HEK293 (cell line): ENCODE measurements at regions not wholly inside any gene's neighbourhood (a gene's known extent, or its start where the extent isn't known, plus 50 kb on each side); places are given as distances from the start of the nearest gene placed in this dataset.

Source experiments
- CTCF ChIA-PET: fragments of 350-600 bp; formaldehyde crosslinking; extraction: SDS; loops from one replicate; lab custom pipeline; 2021; ENCODE audit warnings: antibody characterized with exemption; lab: Yijun Ruan, JAX
- POLR2A ChIA-PET: fragments of 300-600 bp; formaldehyde crosslinking; extraction: SDS; loops from one replicate; lab custom pipeline; 2020; ENCODE audit warnings: antibody characterized with exemption, inconsistent platforms; lab: Yijun Ruan, JAX
- H3K27ac ChIP-seq: fragments of 200-500 bp; sonication (Bioruptor generic); 2 replicates; pipeline ENCODE4 v1.5.1; 2014; ENCODE audit warnings: low read depth, low read length, control low read depth, inconsistent platforms; ENCODE audit errors: extremely low read depth
- H3K36me3 ChIP-seq, 2 experiments: fragments of 200-500 bp in 1 of 2; sonication (Bioruptor generic) in 1 of 2; 1 replicate in 1 of 2; 2 replicates in 1 of 2; pipeline ENCODE4 v1.5.1; 2014 to 2017; ENCODE audit warnings: inconsistent platforms in 2 of 2, low read length in 2 of 2; ENCODE audit not compliant: control insufficient read depth in 2 of 2, insufficient read depth in 1 of 2
- H3K4me1 ChIP-seq: fragments of 200-500 bp; sonication (Bioruptor generic); 2 replicates; pipeline ENCODE4 v1.5.1; 2014; ENCODE audit warnings: mild to moderate bottlenecking, low read length, inconsistent platforms; ENCODE audit not compliant: control insufficient read depth, insufficient read depth
- H3K4me3 ChIP-seq: 2 replicates; pipeline ENCODE4 v1.5.1; 2011; ENCODE audit warnings: low read depth, mild to moderate bottlenecking, control low read depth, low read length, moderate library complexity
- H3K9me3 ChIP-seq: fragments of 200-500 bp; sonication (Bioruptor generic); 2 replicates; pipeline ENCODE4 v1.5.1; 2014; ENCODE audit warnings: low read depth, low read length, inconsistent platforms; ENCODE audit not compliant: control insufficient read depth, insufficient read depth
- SP2 ChIP-seq: fragments of 450-650 bp; formaldehyde crosslinking; IDR thresholded peaks from 2 replicates; pipeline ENCODE4 v1.5.1; 2016; ENCODE audit warnings: missing biosample characterization, missing genetic modification characterization
- ZFP41 ChIP-seq: fragments of 450-650 bp; formaldehyde crosslinking; IDR thresholded peaks from 2 replicates; pipeline ENCODE4 v1.5.1; 2016; ENCODE audit warnings: missing biosample characterization, missing genetic modification characterization, borderline replicate concordance
- ZNF138 ChIP-seq: fragments of 450-650 bp; formaldehyde crosslinking; IDR thresholded peaks from 2 replicates; pipeline ENCODE4 v1.5.1; 2016; ENCODE audit warnings: missing biosample characterization, missing genetic modification characterization, borderline replicate concordance
- ZNF184 ChIP-seq: fragments of 450-650 bp; IDR thresholded peaks from 2 replicates; pipeline ENCODE4 v1.5.1; 2018; ENCODE audit warnings: missing biosample characterization, mild to moderate bottlenecking, missing genetic modification characterization
- ZNF223 ChIP-seq: fragments of 450-650 bp; formaldehyde crosslinking; IDR thresholded peaks from 2 replicates; pipeline ENCODE4 v1.5.1; 2016; ENCODE audit warnings: missing biosample characterization, missing genetic modification characterization
- ZNF426 ChIP-seq: fragments of 450-650 bp; formaldehyde crosslinking; IDR thresholded peaks from 2 replicates; pipeline ENCODE4 v1.5.1; 2017; ENCODE audit warnings: missing biosample characterization, missing genetic modification characterization, mild to moderate bottlenecking, inconsistent platforms, moderate library complexity
- ZNF529 ChIP-seq: fragments of 450-650 bp; formaldehyde crosslinking; IDR thresholded peaks from 2 replicates; pipeline ENCODE4 v1.5.1; 2017; ENCODE audit warnings: missing genetic modification characterization, missing biosample characterization; ENCODE audit not compliant: insufficient replicate concordance
- ZNF544 ChIP-seq: fragments of 450-650 bp; formaldehyde crosslinking; IDR thresholded peaks from 2 replicates; pipeline ENCODE4 v1.5.0; 2017; ENCODE audit warnings: missing biosample characterization, missing genetic modification characterization
- ZNF571 ChIP-seq: fragments of 450-650 bp; formaldehyde crosslinking; IDR thresholded peaks from 2 replicates; pipeline ENCODE4 v1.5.0; 2017; ENCODE audit warnings: missing biosample characterization, missing genetic modification characterization
- ZNF624 ChIP-seq: fragments of 450-650 bp; formaldehyde crosslinking; IDR thresholded peaks from 2 replicates; pipeline ENCODE4 v1.5.1; 2017; ENCODE audit warnings: missing biosample characterization, missing genetic modification characterization
- ZNF658 ChIP-seq: fragments of 450-650 bp; formaldehyde crosslinking; IDR thresholded peaks from 2 replicates; pipeline ENCODE4; 2016; ENCODE audit warnings: missing biosample characterization, missing genetic modification characterization
- ZNF747 ChIP-seq: fragments of 450-650 bp; formaldehyde crosslinking; IDR thresholded peaks from 2 replicates; pipeline ENCODE4 v1.5.1; 2016; ENCODE audit warnings: missing biosample characterization, missing genetic modification characterization
- ZSCAN23 ChIP-seq: fragments of 450-650 bp; formaldehyde crosslinking; IDR thresholded peaks from 2 replicates; pipeline ENCODE4 v1.5.1; 2016; ENCODE audit warnings: missing biosample characterization, missing genetic modification characterization
- ZSCAN30 ChIP-seq: fragments of 450-650 bp; IDR thresholded peaks from 2 replicates; pipeline ENCODE4 v1.5.1; 2018; ENCODE audit warnings: missing biosample characterization, mild to moderate bottlenecking, missing genetic modification characterization, moderate library complexity
- TF ChIP-seq, protein P1 (sequence below): fragments of 450-650 bp; formaldehyde crosslinking; IDR thresholded peaks from 2 replicates; pipeline ENCODE4 v1.5.1; 2016; ENCODE audit warnings: missing biosample characterization, missing genetic modification characterization
- TF ChIP-seq, protein P2 (sequence below): IDR thresholded peaks from 2 replicates; pipeline ENCODE4 v1.6.1; 2011; ENCODE audit warnings: mild to moderate bottlenecking, low read depth, low read length, borderline replicate concordance
- TF ChIP-seq, protein P3 (sequence below): fragments of 450-650 bp; formaldehyde crosslinking; IDR thresholded peaks from 2 replicates; pipeline ENCODE4 v1.5.1; 2016; ENCODE audit warnings: missing biosample characterization, missing genetic modification characterization
- TF ChIP-seq, protein P4 (sequence below): fragments of 450-650 bp; formaldehyde crosslinking; IDR thresholded peaks from 2 replicates; pipeline ENCODE4 v1.5.1; 2016; ENCODE audit warnings: missing biosample characterization, missing genetic modification characterization
- TF ChIP-seq, protein P5 (sequence below): fragments of 450-650 bp; formaldehyde crosslinking; IDR thresholded peaks from 2 replicates; pipeline ENCODE4 v1.5.1; 2016; ENCODE audit warnings: missing biosample characterization, missing genetic modification characterization

DNA sequence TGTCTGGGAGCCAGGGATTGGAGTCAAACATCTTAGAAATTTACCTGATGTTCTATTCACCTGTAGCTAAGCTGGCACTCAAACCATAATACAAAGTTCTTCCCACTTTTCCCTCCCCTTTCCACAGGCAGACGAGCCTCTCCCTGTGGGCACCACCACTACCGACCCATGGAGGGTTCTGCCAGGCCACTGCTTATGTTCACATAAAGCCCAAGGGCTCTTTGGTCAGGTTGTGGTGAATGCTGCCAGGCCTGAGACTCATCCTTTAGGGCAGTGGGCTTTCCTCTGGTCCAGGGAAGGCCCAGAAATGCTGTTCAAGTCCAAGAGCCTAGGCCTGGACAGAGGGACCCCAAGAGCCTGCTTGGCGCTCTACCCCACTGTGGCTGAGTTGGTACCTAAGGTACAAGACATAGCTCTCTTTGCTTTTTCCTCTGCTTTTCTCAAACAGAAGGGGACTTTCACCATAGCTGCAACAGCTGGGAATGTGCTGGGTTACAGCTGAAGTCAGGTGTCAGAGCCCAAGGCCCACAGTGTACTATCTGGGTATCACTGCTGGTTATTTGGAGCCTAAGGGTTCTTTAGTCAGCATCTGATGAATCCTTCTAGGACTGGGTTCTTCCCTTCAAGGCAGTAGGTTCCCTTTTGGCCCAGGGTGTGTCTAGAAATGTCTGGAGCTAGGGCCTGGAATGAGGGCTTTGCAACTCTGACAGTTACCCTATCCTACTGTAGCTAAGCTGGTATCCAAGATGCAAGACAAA lies 620.1 kb downstream of the TLE1 start:
- ChIA-PET POLR2A (no interaction called here), CTCF (no interaction called here)
- no peaks in the 10 kb centered on the region for H3K4me1 ChIP-seq
- H3K9me3 ChIP-seq, result no peaks in the 10 kb centered on the region
- no peaks in the 10 kb centered on the region for H3K36me3 ChIP-seq
- no peak overlapping the region for H3K4me3 ChIP-seq
- TF ChIP-seq, protein P1, sequence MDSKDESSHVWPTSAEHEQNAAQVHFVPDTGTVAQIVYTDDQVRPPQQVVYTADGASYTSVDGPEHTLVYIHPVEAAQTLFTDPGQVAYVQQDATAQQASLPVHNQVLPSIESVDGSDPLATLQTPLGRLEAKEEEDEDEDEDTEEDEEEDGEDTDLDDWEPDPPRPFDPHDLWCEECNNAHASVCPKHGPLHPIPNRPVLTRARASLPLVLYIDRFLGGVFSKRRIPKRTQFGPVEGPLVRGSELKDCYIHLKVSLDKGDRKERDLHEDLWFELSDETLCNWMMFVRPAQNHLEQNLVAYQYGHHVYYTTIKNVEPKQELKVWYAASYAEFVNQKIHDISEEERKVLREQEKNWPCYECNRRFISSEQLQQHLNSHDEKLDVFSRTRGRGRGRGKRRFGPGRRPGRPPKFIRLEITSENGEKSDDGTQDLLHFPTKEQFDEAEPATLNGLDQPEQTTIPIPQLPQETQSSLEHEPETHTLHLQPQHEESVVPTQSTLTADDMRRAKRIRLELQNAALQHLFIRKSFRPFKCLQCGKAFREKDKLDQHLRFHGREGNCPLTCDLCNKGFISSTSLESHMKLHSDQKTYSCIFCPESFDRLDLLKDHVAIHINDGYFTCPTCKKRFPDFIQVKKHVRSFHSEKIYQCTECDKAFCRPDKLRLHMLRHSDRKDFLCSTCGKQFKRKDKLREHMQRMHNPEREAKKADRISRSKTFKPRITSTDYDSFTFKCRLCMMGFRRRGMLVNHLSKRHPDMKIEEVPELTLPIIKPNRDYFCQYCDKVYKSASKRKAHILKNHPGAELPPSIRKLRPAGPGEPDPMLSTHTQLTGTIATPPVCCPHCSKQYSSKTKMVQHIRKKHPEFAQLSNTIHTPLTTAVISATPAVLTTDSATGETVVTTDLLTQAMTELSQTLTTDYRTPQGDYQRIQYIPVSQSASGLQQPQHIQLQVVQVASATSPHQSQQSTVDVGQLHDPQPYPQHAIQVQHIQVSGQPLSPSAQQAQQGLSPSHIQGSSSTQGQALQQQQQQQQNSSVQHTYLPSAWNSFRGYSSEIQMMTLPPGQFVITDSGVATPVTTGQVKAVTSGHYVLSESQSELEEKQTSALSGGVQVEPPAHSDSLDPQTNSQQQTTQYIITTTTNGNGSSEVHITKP, result no peak
- TF ChIP-seq ZNF624 (no peak), ZNF138 (tag by site-specific recombination) (no peak), ZNF658 (no peak), ZNF184 (tag by site-specific recombination) (no peak), ZNF571 (tag by site-specific recombination) (no peak), ZNF747 (no peak), ZNF529 (tag by site-specific recombination) (no peak), ZSCAN23 (tag by site-specific recombination) (no peak), SP2 (tag by site-specific recombination) (no peak), ZSCAN30 (tag by site-specific recombination) (no peak), ZFP41 (tag by site-specific recombination) (no peak), ZNF223 (tag by site-specific recombination) (no peak), ZNF544 (tag by site-specific recombination) (no peak), ZNF426 (tag by site-specific recombination) (no peak)
- TF ChIP-seq, protein P2, sequence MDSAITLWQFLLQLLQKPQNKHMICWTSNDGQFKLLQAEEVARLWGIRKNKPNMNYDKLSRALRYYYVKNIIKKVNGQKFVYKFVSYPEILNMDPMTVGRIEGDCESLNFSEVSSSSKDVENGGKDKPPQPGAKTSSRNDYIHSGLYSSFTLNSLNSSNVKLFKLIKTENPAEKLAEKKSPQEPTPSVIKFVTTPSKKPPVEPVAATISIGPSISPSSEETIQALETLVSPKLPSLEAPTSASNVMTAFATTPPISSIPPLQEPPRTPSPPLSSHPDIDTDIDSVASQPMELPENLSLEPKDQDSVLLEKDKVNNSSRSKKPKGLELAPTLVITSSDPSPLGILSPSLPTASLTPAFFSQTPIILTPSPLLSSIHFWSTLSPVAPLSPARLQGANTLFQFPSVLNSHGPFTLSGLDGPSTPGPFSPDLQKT, result no peak
- TF ChIP-seq, protein P3, sequence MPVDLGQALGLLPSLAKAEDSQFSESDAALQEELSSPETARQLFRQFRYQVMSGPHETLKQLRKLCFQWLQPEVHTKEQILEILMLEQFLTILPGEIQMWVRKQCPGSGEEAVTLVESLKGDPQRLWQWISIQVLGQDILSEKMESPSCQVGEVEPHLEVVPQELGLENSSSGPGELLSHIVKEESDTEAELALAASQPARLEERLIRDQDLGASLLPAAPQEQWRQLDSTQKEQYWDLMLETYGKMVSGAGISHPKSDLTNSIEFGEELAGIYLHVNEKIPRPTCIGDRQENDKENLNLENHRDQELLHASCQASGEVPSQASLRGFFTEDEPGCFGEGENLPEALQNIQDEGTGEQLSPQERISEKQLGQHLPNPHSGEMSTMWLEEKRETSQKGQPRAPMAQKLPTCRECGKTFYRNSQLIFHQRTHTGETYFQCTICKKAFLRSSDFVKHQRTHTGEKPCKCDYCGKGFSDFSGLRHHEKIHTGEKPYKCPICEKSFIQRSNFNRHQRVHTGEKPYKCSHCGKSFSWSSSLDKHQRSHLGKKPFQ (tag by site-specific recombination), result no peak
- TF ChIP-seq, protein P4, sequence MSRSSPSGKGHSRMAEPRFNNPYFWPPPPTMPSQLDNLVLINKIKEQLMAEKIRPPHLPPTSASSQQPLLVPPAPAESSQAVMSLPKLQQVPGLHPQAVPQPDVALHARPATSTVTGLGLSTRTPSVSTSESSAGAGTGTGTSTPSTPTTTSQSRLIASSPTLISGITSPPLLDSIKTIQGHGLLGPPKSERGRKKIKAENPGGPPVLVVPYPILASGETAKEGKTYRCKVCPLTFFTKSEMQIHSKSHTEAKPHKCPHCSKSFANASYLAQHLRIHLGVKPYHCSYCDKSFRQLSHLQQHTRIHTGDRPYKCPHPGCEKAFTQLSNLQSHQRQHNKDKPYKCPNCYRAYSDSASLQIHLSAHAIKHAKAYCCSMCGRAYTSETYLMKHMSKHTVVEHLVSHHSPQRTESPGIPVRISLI, result no peak
- TF ChIP-seq, protein P5, sequence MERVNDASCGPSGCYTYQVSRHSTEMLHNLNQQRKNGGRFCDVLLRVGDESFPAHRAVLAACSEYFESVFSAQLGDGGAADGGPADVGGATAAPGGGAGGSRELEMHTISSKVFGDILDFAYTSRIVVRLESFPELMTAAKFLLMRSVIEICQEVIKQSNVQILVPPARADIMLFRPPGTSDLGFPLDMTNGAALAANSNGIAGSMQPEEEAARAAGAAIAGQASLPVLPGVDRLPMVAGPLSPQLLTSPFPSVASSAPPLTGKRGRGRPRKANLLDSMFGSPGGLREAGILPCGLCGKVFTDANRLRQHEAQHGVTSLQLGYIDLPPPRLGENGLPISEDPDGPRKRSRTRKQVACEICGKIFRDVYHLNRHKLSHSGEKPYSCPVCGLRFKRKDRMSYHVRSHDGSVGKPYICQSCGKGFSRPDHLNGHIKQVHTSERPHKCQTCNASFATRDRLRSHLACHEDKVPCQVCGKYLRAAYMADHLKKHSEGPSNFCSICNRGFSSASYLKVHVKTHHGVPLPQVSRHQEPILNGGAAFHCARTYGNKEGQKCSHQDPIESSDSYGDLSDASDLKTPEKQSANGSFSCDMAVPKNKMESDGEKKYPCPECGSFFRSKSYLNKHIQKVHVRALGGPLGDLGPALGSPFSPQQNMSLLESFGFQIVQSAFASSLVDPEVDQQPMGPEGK (tag by site-specific recombination), result no peak
- H3K27ac ChIP-seq, result no peak overlapping the region
